ENCODE measurements at regions not wholly inside any gene's neighbourhood (a gene's known extent, or its start where the extent isn't known, plus 50 kb on each side); places are given as distances from the start of the nearest gene placed in this dataset.

- DNase-seq (ENCODE audit: low read depth, low spot score), result no peak
- Histone ChIP-seq H4K20me1 (ENCODE audit: control insufficient read depth, extremely low read depth, insufficient read depth, low read length) (no peaks in the 10 kb centered on the region), H2AFZ (ENCODE audit: control insufficient read depth, low read length) (no peak overlapping the region), H3K4me3 (ENCODE audit: control insufficient read depth in 2 of 3, extremely low read depth in 1 of 3, insufficient read depth in 2 of 3, low read depth in 1 of 3, low read length in 3 of 3) (no peak overlapping the region), H3K9me3 (ENCODE audit: control insufficient read depth, low read depth, low read length) (peaks cover 5% of the 10 kb centered on the region), H3K36me3 (ENCODE audit: control insufficient read depth in 2 of 2, extremely low read depth in 1 of 2, insufficient read depth in 2 of 2, low read length in 2 of 2) (no peaks in the 10 kb centered on the region), H3K27me3 (ENCODE audit: control insufficient read depth, extremely low read depth, insufficient read depth, low read length) (no peaks in the 10 kb centered on the region), H3K27ac (ENCODE audit: control insufficient read depth, insufficient read depth, low read length) (no peak overlapping the region), H3K4me2 (ENCODE audit: control insufficient read depth, extremely low read depth, insufficient read depth, low read depth, low read length) (no peak overlapping the region), H3K79me2 (ENCODE audit: control insufficient read depth, insufficient read depth, low read length) (no peaks in the 10 kb centered on the region), H3K9me1 (ENCODE audit: control insufficient read depth, extremely low read depth, insufficient read depth, low read length) (no peaks in the 10 kb centered on the region), H3K4me1 (ENCODE audit: control insufficient read depth, extremely low read depth, insufficient read depth, low read length) (no peaks in the 10 kb centered on the region), H3K9ac (ENCODE audit: control insufficient read depth, extremely low read depth, insufficient read depth, low read length) (no peak overlapping the region)
- dilution Hi-C loops (cut with MboI; ENCODE audit: extremely low pct_ligation_motif_present, low sequenced_read_pairs), result no loop called here
- FAIRE-seq, result no peak
- TF ChIP-seq EZH2 (IDR thresholded peaks at IDR 0.05; ENCODE audit: low read length) (no peak), CTCF (optimal IDR thresholded peaks at IDR 0.05 in 1 of 3, IDR thresholded peaks at IDR 0.05 in 1 of 3, conservative IDR thresholded peaks at IDR 0.05 in 1 of 3; ENCODE audit: extremely low read depth in 1 of 3, insufficient read depth in 2 of 3, low read length in 3 of 3) (no peak)
Observed at GRCh38 chr2:5758346-5758745, 66.2 kb downstream of the SOX11 start.

DNA sequence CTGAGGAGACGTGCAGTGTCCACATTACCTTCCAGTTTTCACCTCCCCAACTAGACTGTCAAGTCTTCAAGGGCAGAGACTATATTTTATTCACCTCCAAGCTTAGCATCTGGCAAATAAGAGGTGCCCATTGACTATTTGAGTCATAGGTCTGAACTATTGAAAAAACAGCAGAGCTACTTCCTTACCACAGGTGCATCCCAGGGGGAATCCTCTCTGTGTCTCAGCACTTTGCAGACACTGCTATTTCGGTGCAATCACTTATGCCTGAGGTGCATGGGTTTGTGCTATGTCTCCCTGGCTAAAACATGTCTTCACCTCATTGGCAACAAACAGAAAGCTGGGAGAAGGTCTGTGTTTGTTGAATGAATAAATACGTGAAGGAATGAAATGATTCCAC, 67.8 kb downstream of the SOX11 start:
- no peak overlapping the region for H3K4me2 ChIP-seq (ENCODE audit: control insufficient read depth, extremely low read depth, insufficient read depth, low read depth, low read length)
- no peak overlapping the region for H3K4me3 ChIP-seq (ENCODE audit: control insufficient read depth in 2 of 3, extremely low read depth in 1 of 3, insufficient read depth in 2 of 3, low read depth in 1 of 3, low read length in 3 of 3)
- H3K9me1 ChIP-seq (ENCODE audit: control insufficient read depth, extremely low read depth, insufficient read depth, low read length), result no peaks in the 10 kb centered on the region
- no peak for FAIRE-seq
- dilution Hi-C loops (cut with MboI; ENCODE audit: extremely low pct_ligation_motif_present, low sequenced_read_pairs), result no loop called here
- no peaks in the 10 kb centered on the region for H3K36me3 ChIP-seq (ENCODE audit: control insufficient read depth in 2 of 2, extremely low read depth in 1 of 2, insufficient read depth in 2 of 2, low read length in 2 of 2)
- no peaks in the 10 kb centered on the region for H3K79me2 ChIP-seq (ENCODE audit: control insufficient read depth, insufficient read depth, low read length)
- no peak for DNase-seq (ENCODE audit: low read depth, low spot score)
- H4K20me1 ChIP-seq (ENCODE audit: control insufficient read depth, extremely low read depth, insufficient read depth, low read length), result no peaks in the 10 kb centered on the region
- H3K9ac ChIP-seq (ENCODE audit: control insufficient read depth, extremely low read depth, insufficient read depth, low read length), result no peak overlapping the region
- H3K27me3 ChIP-seq (ENCODE audit: control insufficient read depth, extremely low read depth, insufficient read depth, low read length), result no peaks in the 10 kb centered on the region
- TF ChIP-seq EZH2 (IDR thresholded peaks at IDR 0.05; ENCODE audit: low read length), result no peak
- no peak for TF ChIP-seq CTCF (optimal IDR thresholded peaks at IDR 0.05 in 1 of 3, IDR thresholded peaks at IDR 0.05 in 1 of 3, conservative IDR thresholded peaks at IDR 0.05 in 1 of 3; ENCODE audit: extremely low read depth in 1 of 3, insufficient read depth in 2 of 3, low read length in 3 of 3)
- no peak overlapping the region for H3K27ac ChIP-seq (ENCODE audit: control insufficient read depth, insufficient read depth, low read length)
- no peak overlapping the region for H2AFZ ChIP-seq (ENCODE audit: control insufficient read depth, low read length)
- no peaks in the 10 kb centered on the region for H3K4me1 ChIP-seq (ENCODE audit: control insufficient read depth, extremely low read depth, insufficient read depth, low read length)
- H3K9me3 ChIP-seq (ENCODE audit: control insufficient read depth, low read depth, low read length), result peaks cover 5% of the 10 kb centered on the region
